ENCODE measurements at regions not wholly inside any gene's neighbourhood (a gene's known extent, or its start where the extent isn't known, plus 50 kb on each side); places are given as distances from the start of the nearest gene placed in this dataset.

GRCh38 chr1:213656503-213656902 lies 331.3 kb upstream of the PROX1 start:
- DNase-seq = no peak

DNA sequence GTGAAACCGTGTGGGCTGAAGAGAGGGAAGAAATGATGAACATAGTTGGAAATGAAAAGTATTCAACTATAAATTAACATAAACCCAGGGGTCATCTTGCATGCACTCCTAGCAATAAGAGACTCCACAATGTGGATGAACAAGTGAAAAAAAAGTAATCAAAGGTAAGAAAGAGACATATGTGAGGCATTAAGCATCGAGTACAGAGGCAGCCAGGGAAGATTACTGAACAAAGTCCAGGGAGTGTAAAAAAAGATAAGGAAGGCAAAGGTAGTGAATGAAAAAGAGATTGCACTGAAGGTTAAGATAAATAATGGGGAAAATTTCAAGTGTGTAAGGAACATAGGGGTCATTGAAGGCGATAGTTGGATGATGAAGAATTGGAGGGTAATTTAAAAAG lies 330.8 kb upstream of the PROX1 start:
- no peak for DNase-seq

DNA sequence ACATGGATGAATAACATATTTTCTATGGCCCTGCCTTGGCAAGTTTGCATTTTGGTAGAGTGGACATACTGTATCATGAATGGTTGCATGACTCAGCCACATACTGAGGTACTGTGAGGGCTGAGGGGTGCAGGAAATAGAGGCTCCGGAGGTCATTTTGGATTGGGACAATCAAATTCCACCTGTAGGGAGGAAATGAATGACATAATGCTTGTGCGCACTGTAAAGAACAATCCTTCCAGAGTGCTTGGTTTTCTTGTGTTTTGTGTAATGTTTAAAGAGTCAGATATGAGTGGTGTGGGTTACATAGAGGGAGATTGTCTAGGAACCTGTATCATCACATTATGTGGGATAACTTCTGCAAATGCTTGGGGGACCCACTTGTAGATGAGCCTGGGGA lies 329.9 kb upstream of the PROX1 start:
- DNase-seq = no peak

DNA sequence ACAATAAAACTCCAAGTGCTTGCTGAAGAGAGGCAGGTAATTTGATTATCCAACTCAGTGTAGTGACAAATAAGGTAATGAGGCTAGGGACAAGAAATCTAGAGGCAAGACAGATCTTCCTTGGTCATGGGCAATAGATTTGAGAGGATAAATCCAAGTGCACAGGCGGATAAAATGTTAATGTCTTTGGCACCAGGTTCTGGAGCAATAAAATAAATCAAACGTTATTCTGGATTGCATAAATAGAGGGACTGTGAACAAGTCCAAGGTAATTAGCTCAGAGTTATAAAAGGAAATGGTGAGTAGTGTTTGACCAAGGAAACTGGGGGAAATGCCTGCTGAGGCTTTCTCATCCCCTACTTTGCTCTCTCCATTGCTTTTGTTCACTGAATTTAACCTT lies 329.3 kb upstream of the PROX1 start:
- no peak for DNase-seq

DNA sequence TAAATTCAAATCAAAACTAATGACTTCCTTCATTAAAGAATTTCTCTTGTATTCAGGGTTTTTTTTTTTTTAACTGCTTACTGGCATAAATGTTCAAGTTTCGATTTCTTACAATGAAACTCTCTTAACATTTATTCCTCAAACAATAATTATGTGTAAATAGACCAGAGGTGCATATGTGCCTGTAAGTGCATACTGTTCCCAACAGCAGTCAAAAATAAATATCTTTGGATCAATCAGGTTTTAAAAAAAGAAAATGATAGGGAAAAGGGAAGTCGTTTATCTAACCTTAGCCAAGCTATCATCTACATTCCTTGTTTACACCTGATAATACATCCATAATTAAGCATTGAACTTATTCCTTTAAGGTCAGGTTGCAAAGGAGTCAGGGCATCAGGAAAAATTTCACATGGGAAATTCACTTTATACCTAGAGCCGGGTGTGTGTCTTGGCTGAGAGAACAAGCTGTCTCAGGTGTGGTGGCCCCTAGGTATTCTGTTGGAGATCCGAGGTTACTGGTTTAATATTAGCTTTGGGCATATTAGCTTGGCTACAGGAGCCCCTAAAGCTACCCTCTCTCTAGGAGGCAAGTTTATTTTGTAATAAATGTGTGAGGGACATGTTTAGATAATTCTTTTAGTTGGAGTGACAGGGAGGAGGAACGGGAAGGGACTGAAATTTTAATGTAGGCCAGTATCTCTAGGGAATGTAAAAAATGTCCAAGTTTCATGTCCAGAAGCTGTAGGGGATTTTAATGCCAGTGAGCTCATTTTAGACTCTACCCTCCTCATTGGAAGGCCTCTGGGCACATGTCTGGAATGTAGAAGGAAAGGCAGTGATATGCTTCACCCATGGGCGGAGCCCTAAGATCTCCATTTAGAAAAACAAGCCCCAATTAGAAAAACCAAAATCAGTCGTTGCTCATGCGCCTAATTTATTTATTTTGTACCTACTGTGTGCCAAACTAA lies 327.9 kb upstream of the PROX1 start:
- DNase-seq = no peak

GRCh38 chr1:213661302-213661701 lies 326.5 kb upstream of the PROX1 start:
- no peak for DNase-seq

- DNase-seq = no peak
Measured at GRCh38 chr1:213666113-213666512, 321.7 kb upstream of the PROX1 start.

- no peak for DNase-seq
Measured at GRCh38 chr1:213666922-213667321, 320.9 kb upstream of the PROX1 start.

GRCh38 chr1:213669512-213669911 lies 318.3 kb upstream of the PROX1 start:
- DNase-seq = no peak

GRCh38 chr1:213669964-213670691 lies 317.6 kb upstream of the PROX1 start:
- DNase-seq = no peak

DNA sequence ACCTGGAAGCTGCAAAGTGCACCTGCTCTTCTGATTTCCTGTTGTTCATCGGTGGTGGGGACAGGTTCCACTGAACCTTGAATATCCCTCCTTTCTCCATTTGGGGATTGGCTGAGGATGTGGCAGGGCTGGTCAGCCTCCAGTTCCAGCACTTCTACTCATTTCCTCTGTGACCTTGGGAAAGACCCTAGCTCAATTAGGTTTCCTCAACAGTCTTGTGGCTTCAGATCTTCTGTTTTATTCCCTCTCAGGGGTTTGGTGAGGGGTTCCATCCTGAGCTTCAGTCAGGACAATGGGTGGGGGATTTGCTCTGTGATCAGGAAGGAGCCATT lies 317.1 kb upstream of the PROX1 start:
- no peak for DNase-seq

- no peak for DNase-seq
Measured at GRCh38 chr1:213675043-213675442, 312.7 kb upstream of the PROX1 start.

- no peak for DNase-seq
Measured at GRCh38 chr1:213676736-213677135, 311.0 kb upstream of the PROX1 start.

DNA sequence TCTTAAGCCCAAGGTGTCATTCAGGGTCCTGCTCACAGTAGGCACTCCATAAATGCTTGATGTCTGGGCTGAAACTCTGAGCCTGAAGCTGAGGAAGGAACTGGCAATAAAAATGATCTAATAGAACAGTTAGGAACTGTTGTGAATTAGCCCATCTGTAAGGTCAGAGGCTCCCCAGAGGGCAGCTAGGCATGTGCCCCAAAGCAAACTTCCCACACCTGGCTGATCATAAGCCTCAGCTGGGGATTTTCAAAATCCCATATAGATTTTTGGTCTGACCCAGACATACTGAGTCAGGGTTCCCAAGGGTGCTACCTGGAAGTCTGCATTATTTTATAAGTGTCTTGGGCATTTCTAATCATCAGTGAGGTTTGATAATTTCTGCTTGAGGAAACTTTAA lies 309.4 kb upstream of the PROX1 start:
- DNase-seq = no peak

DNA sequence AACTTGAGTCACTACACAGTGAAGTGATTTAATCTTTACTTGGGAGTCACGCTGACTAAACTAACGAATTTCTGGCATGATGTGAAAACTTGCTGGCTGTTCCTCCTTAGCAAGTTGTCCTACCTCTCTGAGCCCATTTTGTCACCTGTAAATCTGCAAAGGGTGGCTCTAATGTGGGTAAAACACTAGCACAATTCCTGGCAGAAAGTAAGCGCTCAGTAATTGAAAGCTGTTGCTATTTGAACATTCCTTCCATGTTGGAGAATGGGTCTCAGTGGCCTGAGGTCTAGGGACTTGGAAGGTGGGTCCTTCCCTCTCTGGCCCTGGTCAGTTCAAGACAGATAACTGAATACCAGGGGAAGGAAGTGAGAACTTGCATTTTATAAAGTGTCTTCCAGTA lies 309.0 kb upstream of the PROX1 start:
- DNase-seq = no peak

DNA sequence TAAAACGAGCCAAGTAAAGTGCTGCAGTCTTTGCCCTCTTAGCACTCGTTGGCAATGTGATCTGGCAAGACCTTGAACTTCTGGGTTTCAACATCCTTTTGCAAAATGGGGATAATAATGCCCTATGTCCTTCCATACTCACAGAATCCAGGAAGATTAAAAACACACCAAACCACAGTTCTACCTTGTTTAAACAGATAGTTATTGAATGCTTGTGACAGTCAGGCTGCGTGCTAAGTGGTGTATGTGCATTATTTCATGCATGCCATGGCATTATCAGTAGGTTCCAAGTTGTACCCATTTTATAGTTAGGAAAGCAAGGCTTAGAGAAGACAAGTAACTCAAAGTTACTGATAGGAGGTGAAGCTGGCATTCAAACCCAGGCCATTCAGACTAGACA lies 308.6 kb upstream of the PROX1 start:
- no peak for DNase-seq

DNA sequence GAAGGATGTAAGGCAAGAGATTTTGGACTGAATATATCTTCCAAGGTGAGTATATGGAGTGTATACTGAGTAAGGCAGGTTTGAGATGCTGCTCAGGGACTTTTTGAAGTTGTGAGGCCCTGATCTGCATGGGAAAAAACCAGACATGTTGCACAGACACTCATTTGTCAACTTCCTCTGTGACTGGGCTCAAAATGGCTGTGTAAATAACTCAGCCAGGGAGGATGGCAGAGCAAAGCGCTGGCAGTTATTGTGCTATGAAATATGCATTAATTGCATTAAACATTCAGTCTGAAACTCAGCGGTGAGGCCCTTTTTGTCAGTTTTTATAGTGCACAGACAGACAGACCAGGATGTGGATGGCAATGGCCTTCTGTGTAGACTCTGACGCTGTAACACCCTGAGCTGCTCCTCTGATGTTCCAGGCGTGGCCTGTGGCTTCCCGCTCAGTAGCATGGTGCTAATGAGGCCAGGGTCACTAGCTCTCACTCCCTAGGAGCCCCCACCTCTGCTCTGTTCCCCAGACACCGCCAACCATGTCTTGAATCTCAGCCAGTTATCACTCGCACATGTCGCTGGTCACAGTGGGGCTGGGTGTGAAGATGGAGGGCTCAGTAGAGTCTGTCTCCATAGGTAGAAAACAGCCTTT lies 307.0 kb upstream of the PROX1 start:
- no peak for DNase-seq

DNA sequence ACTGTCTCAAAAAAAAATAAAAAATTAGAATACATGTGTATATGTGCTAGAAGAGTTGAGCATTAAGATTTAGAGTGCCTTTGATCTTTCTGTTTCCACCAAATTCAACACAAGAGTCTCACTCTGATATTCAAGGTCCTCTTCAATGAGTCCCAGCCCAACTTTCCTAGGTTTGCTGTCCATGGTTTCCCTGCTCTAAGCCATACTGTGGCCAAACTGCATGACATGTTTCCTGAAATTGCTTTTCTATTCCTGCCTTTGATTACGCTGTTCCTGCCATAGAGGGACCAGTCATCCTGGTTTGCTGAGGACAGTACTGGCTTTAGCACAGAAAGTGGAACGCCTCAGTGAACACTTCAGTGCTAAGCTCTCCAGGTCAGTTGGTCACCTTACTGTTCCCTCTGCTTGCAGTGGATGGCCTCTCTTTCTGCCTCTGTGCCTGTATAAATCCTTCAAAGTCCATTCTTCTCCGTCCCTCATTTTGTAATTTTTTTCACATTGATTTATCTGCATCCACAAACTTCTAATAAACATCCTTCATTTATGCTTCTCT lies 305.9 kb upstream of the PROX1 start:
- DNase-seq = no peak

DNA sequence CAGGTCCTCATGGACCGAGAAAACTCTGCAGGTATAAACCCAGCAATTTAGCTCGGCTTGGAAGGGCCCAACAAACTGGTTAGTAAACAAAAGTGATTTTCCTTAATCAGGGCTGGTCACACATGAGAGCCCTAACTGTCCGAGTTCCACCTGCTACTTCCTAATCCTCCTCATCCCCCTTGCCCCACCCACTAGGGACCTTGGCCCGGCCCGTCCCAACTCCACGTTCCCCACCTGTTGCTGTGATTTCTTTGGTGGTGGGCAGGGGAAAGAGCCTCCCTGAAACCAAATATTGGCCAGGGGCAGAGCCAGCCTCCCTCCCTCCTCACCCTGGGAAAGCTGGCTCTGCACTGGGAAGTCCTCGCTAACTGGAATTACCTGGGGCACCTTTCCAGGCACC lies 304.2 kb upstream of the PROX1 start:
- no peak for DNase-seq

DNA sequence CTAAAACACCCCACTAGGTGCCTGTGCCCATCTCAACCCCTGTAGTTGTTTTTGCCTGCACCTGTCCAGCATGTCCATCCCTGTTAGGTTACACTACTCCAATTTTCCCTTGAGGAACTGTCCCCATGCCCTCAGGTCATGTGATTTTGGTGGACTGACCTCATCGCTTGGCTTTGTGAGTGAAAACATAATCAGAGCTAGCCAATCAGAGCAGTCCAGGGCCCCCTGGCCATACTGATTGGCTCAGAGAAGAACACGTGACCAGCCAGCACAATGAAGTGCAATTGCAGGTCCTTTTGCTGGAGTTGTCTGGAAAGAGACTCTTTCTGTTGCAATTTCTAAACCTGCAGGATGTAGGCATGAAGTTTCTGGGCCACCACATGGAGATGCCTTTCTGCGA lies 303.3 kb upstream of the PROX1 start:
- DNase-seq = no peak

DNA sequence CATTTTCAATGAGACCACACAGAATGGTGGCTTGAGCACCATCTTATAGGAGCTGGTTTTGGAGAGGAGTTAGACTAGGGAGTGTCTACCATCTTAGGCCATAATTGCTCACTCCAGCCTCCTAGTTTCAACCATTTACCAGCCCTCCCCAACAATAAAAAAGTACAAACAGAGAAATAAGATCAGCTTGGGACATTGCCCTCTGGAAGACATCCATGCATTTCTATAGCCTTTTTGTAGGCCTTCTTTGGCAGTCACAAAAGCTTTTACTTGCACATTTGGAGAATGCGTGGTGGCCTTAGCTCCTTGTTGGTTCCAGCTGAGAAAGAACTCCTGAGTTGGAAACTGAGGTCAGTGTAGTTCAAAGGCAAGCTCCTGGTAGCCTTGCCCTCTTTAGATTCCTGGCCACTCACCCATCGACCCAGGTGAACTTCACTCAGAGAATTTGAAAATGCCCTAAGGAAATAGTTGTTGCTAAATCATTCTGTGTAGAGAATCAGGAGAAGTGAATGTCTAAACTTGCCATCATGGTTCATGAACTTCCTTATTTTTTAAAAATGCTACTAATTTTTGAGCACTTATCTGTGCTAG lies 301.7 kb upstream of the PROX1 start:
- DNase-seq = no peak

DNA sequence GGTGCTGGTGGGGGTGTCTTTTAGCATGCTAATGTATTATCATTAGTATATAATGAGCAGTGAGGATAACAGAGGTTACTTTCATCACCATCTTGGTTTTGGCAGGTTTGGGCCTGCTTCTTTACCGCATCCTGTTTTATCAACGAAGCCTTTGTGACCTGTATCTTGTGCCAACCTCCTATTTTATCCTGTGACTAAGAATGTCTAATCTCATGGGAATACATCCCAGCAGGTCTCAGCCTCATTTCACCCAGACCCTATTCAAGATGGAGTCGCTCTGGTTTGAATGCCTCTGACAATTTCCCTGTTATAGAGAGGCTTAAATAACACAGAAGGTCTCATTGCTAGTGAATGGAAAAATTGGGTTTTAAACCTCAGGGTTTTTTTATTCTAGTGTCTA lies 300.8 kb upstream of the PROX1 start:
- DNase-seq = no peak

DNA sequence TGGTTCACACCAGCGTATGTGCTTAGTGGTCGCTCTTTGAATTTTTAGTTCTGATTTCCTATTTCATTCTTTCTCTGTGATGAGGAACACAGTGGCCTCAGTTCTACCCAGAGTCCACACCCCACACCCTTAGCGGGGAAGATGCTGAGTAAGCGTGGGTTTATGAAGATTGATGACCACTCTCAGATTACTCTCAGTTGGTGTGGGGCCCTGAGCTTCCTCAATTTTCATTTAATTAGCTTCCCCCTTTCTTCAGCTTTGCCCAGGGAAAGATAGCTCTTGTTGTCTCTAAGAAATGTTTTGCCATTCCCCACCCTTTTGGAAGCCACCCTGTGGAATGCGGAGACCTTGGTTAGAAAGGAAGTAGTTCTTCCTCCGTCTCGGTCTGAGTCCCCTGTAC lies 299.9 kb upstream of the PROX1 start:
- DNase-seq = no peak

Data from GDM1 (cell line).